ENCODE measurements at regions not wholly inside any gene's neighbourhood (a gene's known extent, or its start where the extent isn't known, plus 50 kb on each side); places are given as distances from the start of the nearest gene placed in this dataset.

DNA sequence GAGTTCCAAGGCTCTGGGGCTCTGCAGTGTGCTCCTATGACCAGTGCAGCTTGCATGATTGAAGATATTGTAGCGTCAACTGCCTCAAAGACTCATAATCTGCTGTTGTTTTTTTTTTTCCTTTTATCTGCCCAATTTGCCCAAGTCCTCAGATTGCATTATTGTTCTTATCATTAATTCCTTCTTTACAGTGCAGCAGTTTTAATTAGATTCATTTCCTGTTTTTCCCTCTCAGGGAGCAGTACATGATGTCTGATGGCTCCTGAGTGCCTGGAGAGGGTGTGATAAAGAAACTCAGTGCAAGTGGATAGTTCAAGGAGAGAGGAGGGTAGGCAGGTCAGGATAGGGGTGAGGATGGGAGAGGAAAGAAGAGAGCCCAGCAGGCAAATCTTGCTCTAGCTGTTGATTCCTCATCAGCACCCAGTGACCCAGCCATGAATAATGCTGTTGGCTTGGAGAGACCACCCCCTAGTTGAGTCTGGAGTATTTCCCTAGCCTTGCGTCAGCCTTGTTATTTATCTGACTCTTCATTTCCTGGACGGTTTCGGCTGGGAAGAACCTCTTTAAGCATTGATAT is 219.6 kb upstream of the SESN3 start:
- DNase-seq (ENCODE audit: low spot score): no peak

GRCh38 chr11:95445746-95446333 is 214.8 kb upstream of the SESN3 start:
- DNase-seq (ENCODE audit: low spot score): no peak

More for the DNA sequence above, 219.6 kb upstream of the SESN3 start:
- POLR2A ChIA-PET (ENCODE audit: low non-redundant PET): no interaction called here
- no peak overlapping the region for H3K27ac ChIP-seq
- CTCF ChIA-PET: interaction anchor here (0.6 to 0.7 kb wide), 2 partner anchors 19 to 237 kb away, joined by 3 to 4 read pairs; no protein-coding TSS in a partner anchor
- TF ChIP-seq, protein P1, sequence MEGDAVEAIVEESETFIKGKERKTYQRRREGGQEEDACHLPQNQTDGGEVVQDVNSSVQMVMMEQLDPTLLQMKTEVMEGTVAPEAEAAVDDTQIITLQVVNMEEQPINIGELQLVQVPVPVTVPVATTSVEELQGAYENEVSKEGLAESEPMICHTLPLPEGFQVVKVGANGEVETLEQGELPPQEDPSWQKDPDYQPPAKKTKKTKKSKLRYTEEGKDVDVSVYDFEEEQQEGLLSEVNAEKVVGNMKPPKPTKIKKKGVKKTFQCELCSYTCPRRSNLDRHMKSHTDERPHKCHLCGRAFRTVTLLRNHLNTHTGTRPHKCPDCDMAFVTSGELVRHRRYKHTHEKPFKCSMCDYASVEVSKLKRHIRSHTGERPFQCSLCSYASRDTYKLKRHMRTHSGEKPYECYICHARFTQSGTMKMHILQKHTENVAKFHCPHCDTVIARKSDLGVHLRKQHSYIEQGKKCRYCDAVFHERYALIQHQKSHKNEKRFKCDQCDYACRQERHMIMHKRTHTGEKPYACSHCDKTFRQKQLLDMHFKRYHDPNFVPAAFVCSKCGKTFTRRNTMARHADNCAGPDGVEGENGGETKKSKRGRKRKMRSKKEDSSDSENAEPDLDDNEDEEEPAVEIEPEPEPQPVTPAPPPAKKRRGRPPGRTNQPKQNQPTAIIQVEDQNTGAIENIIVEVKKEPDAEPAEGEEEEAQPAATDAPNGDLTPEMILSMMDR (conservative IDR thresholded peaks at IDR 0.05; ENCODE audit: low read depth): no peak

GRCh38 chr11:95444309-95445241 is 213.6 kb upstream of the SESN3 start:
- peak; percentile 47 for DNase-seq (ENCODE audit: low spot score)
- POLR2A ChIA-PET (ENCODE audit: low non-redundant PET): no interaction called here
- CTCF ChIA-PET: interaction anchor here (0.6 to 1.0 kb wide), 3 partner anchors 43 to 180 kb away, joined by 3 to 5 read pairs (median 3); no protein-coding TSS in a partner anchor
- no peak overlapping the region for H3K27ac ChIP-seq
- TF ChIP-seq, protein P1 (conservative IDR thresholded peaks at IDR 0.05; ENCODE audit: low read depth): no peak

More at GRCh38 chr11:95445746-95446333, 214.8 kb upstream of the SESN3 start:
- TF ChIP-seq, protein P1 (conservative IDR thresholded peaks at IDR 0.05; ENCODE audit: low read depth): no peak
- ChIA-PET CTCF (interaction anchor here (0.8 to 1.0 kb wide), 3 partner anchors 42 to 138 kb away, joined by 3 to 4 read pairs (median 3); no protein-coding TSS in a partner anchor), POLR2A (ENCODE audit: low non-redundant PET) (no interaction called here)
- H3K27ac ChIP-seq: no peak overlapping the region

GRCh38 chr11:95443386-95443785 is 212.4 kb upstream of the SESN3 start:
- ChIA-PET CTCF (no interaction called here), POLR2A (ENCODE audit: low non-redundant PET) (no interaction called here)
- TF ChIP-seq, protein P1 (conservative IDR thresholded peaks at IDR 0.05; ENCODE audit: low read depth): no peak
- no peak overlapping the region for H3K27ac ChIP-seq
- DNase-seq (ENCODE audit: low spot score): no peak

GRCh38 chr11:95442531-95443050 is 211.6 kb upstream of the SESN3 start:
- ChIA-PET POLR2A (ENCODE audit: low non-redundant PET) (no interaction called here), CTCF (interaction anchor here (0.7 kb wide), 1 partner anchor 95 kb away, joined by 3 read pairs; no protein-coding TSS in a partner anchor)
- no peak for DNase-seq (ENCODE audit: low spot score)
- H3K27ac ChIP-seq: no peak overlapping the region
- TF ChIP-seq, protein P1 (conservative IDR thresholded peaks at IDR 0.05; ENCODE audit: low read depth): no peak

All from RWPE1 (cell line).